ENCODE measurements at regions not wholly inside any gene's neighbourhood (a gene's known extent, or its start where the extent isn't known, plus 50 kb on each side); places are given as distances from the start of the nearest gene placed in this dataset.

DNA sequence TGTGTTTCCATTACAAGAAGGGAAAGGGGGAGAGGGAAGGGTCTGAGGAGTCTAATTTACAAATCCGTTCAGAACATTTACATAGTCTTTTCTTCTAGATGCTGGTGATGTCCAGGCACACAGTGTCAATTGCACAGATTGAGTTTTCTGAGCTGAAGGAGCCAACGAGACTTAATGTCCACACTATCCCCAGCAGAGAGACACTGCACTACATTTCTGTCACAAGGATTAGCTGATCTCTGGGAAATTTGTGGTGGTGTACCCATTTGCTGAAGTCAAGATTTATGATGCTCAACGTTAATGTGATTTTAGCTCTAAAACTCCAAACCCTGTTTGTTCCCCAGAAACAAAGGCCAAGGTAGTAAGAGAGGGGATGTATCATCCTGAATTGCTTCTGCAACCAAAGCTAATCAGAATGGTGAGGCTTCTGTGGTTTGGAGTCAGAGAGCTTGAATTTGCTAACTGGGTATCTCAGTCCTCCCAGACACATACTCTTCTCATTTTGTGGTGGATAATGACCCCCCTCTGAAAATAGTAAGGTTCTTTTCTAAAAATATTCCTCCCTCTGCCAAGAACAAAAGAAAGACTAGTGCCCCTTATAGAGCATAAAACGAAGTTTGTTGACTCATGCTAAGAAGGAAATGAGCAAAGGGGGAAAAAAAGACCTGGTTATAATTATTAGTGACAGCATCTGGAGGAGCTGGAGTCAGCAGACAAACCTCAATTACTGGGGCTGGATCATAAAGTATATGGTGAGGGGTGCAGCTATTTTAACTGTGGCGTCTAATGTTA is 416.9 kb downstream of the PSAT1 start:
- TF ChIP-seq CTCF (IDR thresholded peaks at IDR 0.05; ENCODE audit: control extremely low read depth in 1 of 3, insufficient read depth in 1 of 3, low read depth in 1 of 3, low read length in 3 of 3) (no peak), CREB1 (IDR thresholded peaks at IDR 0.05) (no peak), SIN3A (conservative IDR thresholded peaks at IDR 0.05 in 1 of 2, IDR thresholded peaks at IDR 0.05 in 1 of 2; ENCODE audit: low read depth in 1 of 2, low read length in 2 of 2) (no peak), POLR2A (IDR thresholded peaks at IDR 0.05; ENCODE audit: control extremely low read depth in 1 of 2, low read depth in 2 of 2, low read length in 2 of 2) (no peak), BRCA1 (IDR thresholded peaks at IDR 0.05; ENCODE audit: low read depth, low read length) (no peak), GABPA (IDR thresholded peaks at IDR 0.05; ENCODE audit: borderline replicate concordance, insufficient read depth, low read length) (no peak)
- TF ChIP-seq, protein P1, sequence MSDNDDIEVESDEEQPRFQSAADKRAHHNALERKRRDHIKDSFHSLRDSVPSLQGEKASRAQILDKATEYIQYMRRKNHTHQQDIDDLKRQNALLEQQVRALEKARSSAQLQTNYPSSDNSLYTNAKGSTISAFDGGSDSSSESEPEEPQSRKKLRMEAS (IDR thresholded peaks at IDR 0.05): no peak
